Keratinocyte (primary cell): ENCODE measurements at regions not wholly inside any gene's neighbourhood (a gene's known extent, or its start where the extent isn't known, plus 50 kb on each side); places are given as distances from the start of the nearest gene placed in this dataset.

Experiments
- DNase-seq: peaks from one replicate; pipeline ENCODE4 v3.0.0-alpha.2; 2011; ENCODE audit warnings: low read depth, missing footprints, low spot score
- FAIRE-seq: peaks from 2 replicates; lab custom pipeline; 2011; peaks lifted over from hg19 to GRCh38; lab: Jason Lieb, UNC
- H2AFZ ChIP-seq: 2 replicates; pipeline ENCODE4 v1.6.0; 2012; ENCODE audit warnings: low read length, control low read depth, inconsistent platforms; ENCODE audit not compliant: control insufficient read depth
- H3K27ac ChIP-seq: 2 replicates; pipeline ENCODE4 v1.5.1; 2011; ENCODE audit warnings: low read length; ENCODE audit not compliant: control insufficient read depth, insufficient read depth
- H3K27me3 ChIP-seq: 3 replicates; pipeline ENCODE4 v1.6.0; 2011; ENCODE audit warnings: low read length; ENCODE audit not compliant: control insufficient read depth, insufficient read depth; ENCODE audit errors: extremely low read depth
- H3K36me3 ChIP-seq, 2 experiments: 2 replicates in 1 of 2; 3 replicates in 1 of 2; pipeline ENCODE4 v1.5.1; 2011; ENCODE audit warnings: low read length in 2 of 2, mild to moderate bottlenecking in 1 of 2; ENCODE audit not compliant: control insufficient read depth in 2 of 2, insufficient read depth in 2 of 2; ENCODE audit errors: extremely low read depth in 1 of 2
- H3K4me1 ChIP-seq: 3 replicates; pipeline ENCODE4 v1.5.1; 2011; ENCODE audit warnings: low read length; ENCODE audit not compliant: control insufficient read depth, insufficient read depth; ENCODE audit errors: extremely low read depth
- H3K4me2 ChIP-seq: 3 replicates; pipeline ENCODE4 v1.6.0; 2011; ENCODE audit warnings: low read depth, low read length; ENCODE audit not compliant: control insufficient read depth, insufficient read depth; ENCODE audit errors: extremely low read depth
- H3K4me3 ChIP-seq, 3 experiments: fragments of 200-600 bp in 1 of 3; sonication (generic) in 1 of 3; 2 replicates in 2 of 3; 3 replicates in 1 of 3; pipeline ENCODE4 v1.5.1; 2011 to 2016; ENCODE audit warnings: low read length in 3 of 3, mild to moderate bottlenecking in 3 of 3, control low read depth in 2 of 3, inconsistent platforms in 1 of 3, low read depth in 1 of 3, mixed read lengths in 1 of 3, mixed run types in 1 of 3, moderate library complexity in 1 of 3; ENCODE audit not compliant: control insufficient read depth in 2 of 3, insufficient read depth in 2 of 3; ENCODE audit errors: extremely low read depth in 1 of 3
- H3K79me2 ChIP-seq: 2 replicates; pipeline ENCODE4 v1.6.0; 2012; ENCODE audit warnings: low read length; ENCODE audit not compliant: control insufficient read depth, insufficient read depth
- H3K9ac ChIP-seq: 3 replicates; pipeline ENCODE4 v1.6.0; 2011; ENCODE audit warnings: low read length; ENCODE audit not compliant: control insufficient read depth, insufficient read depth; ENCODE audit errors: extremely low read depth
- H3K9me1 ChIP-seq: 3 replicates; pipeline ENCODE4 v1.6.0; 2011; ENCODE audit warnings: low read length; ENCODE audit not compliant: control insufficient read depth, insufficient read depth; ENCODE audit errors: extremely low read depth
- H3K9me3 ChIP-seq: 2 replicates; pipeline ENCODE4 v1.5.1; 2012; ENCODE audit warnings: low read depth, low read length; ENCODE audit not compliant: control insufficient read depth
- H4K20me1 ChIP-seq: 3 replicates; pipeline ENCODE4 v1.6.0; 2011; ENCODE audit warnings: low read length; ENCODE audit not compliant: control insufficient read depth, insufficient read depth; ENCODE audit errors: extremely low read depth
- EZH2 ChIP-seq: IDR thresholded peaks from one replicate; pipeline ENCODE4 v1.6.1; 2012; ENCODE audit warnings: inconsistent platforms, mild to moderate bottlenecking, low read length, moderate library complexity
- dilution Hi-C: fragments of 300-500 bp; cut with MboI; formaldehyde crosslinking; loops from one replicate; pipeline ENCODE4 v1.7.0; 2020; ENCODE audit warnings: low sequenced_read_pairs; ENCODE audit not compliant: extremely low pct_ligation_motif_present
- TF ChIP-seq, protein P1 (sequence below), 3 experiments: IDR thresholded peaks in 1 of 3; conservative IDR thresholded peaks in 1 of 3; optimal IDR thresholded peaks in 1 of 3; 2 replicates in 2 of 3; 3 replicates in 1 of 3; pipeline versions ENCODE3 to v1.5.1; 2011; ENCODE audit warnings: low read length in 3 of 3, mild to moderate bottlenecking in 3 of 3, moderate library complexity in 2 of 3, control low read depth in 1 of 3, inconsistent platforms in 1 of 3; ENCODE audit not compliant: insufficient read depth in 2 of 3; ENCODE audit errors: extremely low read depth in 1 of 3

DNA sequence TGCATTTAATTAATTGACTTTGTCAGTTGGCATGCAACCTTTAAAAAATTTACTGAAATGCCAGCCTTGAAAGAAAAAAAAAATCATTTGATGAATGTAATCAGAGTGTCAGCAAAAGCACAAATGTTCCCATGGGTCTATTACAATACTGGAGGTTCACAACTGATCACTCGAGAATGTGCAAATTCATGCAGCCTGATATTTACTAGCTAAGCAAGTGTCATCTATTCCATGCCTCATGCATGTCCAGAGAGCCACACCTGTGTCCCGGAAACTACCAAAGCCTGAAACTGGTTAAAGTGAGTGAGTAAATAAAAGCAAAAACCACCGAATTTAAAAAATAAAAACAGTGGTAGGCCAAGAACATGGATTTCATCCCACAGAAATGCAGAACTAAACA, 415.3 kb upstream of the ID2 start:
- dilution Hi-C loops: no loop called here
- Histone ChIP-seq H3K4me2 (no peak overlapping the region), H4K20me1 (no peaks in the 10 kb centered on the region), H3K4me3 (no peak overlapping the region), H3K9ac (no peak overlapping the region), H3K36me3 (no peaks in the 10 kb centered on the region), H3K27me3 (no peaks in the 10 kb centered on the region), H2AFZ (no peak overlapping the region), H3K9me3 (no peaks in the 10 kb centered on the region), H3K27ac (no peak overlapping the region), H3K9me1 (no peaks in the 10 kb centered on the region), H3K4me1 (no peaks in the 10 kb centered on the region), H3K79me2 (no peaks in the 10 kb centered on the region)
- FAIRE-seq: no peak
- no peak for DNase-seq
- TF ChIP-seq, protein P1, sequence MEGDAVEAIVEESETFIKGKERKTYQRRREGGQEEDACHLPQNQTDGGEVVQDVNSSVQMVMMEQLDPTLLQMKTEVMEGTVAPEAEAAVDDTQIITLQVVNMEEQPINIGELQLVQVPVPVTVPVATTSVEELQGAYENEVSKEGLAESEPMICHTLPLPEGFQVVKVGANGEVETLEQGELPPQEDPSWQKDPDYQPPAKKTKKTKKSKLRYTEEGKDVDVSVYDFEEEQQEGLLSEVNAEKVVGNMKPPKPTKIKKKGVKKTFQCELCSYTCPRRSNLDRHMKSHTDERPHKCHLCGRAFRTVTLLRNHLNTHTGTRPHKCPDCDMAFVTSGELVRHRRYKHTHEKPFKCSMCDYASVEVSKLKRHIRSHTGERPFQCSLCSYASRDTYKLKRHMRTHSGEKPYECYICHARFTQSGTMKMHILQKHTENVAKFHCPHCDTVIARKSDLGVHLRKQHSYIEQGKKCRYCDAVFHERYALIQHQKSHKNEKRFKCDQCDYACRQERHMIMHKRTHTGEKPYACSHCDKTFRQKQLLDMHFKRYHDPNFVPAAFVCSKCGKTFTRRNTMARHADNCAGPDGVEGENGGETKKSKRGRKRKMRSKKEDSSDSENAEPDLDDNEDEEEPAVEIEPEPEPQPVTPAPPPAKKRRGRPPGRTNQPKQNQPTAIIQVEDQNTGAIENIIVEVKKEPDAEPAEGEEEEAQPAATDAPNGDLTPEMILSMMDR (optimal IDR thresholded peaks at IDR 0.05 in 1 of 3, IDR thresholded peaks at IDR 0.05 in 1 of 3, conservative IDR thresholded peaks at IDR 0.05 in 1 of 3; ENCODE audit: extremely low read depth in 1 of 3, insufficient read depth in 2 of 3, low read length in 3 of 3): no peak
- no peak for TF ChIP-seq EZH2

DNA sequence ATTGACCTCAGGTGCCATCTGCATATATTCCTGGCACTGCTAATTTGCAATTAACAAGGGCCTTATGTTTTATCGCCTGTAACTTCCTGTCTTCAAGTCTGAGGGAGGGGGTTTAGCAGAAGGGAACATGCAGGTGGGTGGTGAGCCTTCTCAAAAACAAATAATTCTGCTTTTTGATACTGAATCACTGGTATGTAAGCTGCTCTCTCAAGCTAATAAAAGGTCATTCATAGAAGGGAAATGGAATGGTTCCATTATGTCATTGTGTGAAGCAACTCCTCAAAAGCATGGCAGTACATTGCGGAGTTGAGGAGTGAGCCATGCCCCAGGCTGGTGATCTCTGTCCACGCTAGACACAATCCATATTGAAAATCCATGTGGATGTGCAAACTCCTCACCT, 414.8 kb upstream of the ID2 start:
- Histone ChIP-seq H3K36me3 (no peaks in the 10 kb centered on the region), H3K4me2 (no peak overlapping the region), H2AFZ (no peak overlapping the region), H3K4me3 (no peak overlapping the region), H3K79me2 (no peaks in the 10 kb centered on the region), H3K27me3 (no peaks in the 10 kb centered on the region), H3K27ac (no peak overlapping the region), H3K9ac (no peak overlapping the region), H3K9me1 (no peaks in the 10 kb centered on the region), H3K9me3 (no peaks in the 10 kb centered on the region), H4K20me1 (no peaks in the 10 kb centered on the region), H3K4me1 (no peaks in the 10 kb centered on the region)
- dilution Hi-C loops: no loop called here
- DNase-seq: no peak
- no peak for TF ChIP-seq EZH2
- TF ChIP-seq, protein P1 (optimal IDR thresholded peaks at IDR 0.05 in 1 of 3, IDR thresholded peaks at IDR 0.05 in 1 of 3, conservative IDR thresholded peaks at IDR 0.05 in 1 of 3; ENCODE audit: extremely low read depth in 1 of 3, insufficient read depth in 2 of 3, low read length in 3 of 3): no peak
- FAIRE-seq: no peak
